OCI-LY7 (cell line): ENCODE measurements at regions not wholly inside any gene's neighbourhood (a gene's known extent, or its start where the extent isn't known, plus 50 kb on each side); places are given as distances from the start of the nearest gene placed in this dataset.

Experiments
- BruUV-seq: library from RNA; stranded (reverse); fragments of 400-500 nt; replicated peaks from 2 replicates; lab custom pipeline; 2021; lab: Mats Ljungman, UMichigan
- CTCF ChIA-PET: fragments of 300-600 bp; sonication (Branson Sonifier 250); formaldehyde crosslinking; loops from one replicate; lab custom pipeline; 2022; ENCODE audit warnings: antibody characterized with exemption; ENCODE audit not compliant: unreplicated experiment; lab: Charles Lee
- POLR2A ChIA-PET: fragments of 300-600 bp; sonication (Branson Sonifier 250); formaldehyde crosslinking; loops from one replicate; lab custom pipeline; 2022; ENCODE audit warnings: antibody characterized with exemption; lab: Charles Lee
- DNase-seq: peaks from one replicate; pipeline ENCODE4 v3.0.0-alpha.2; 2015; ENCODE audit warnings: low spot score
- H2AFZ ChIP-seq: fragments of 200-600 bp; sonication (generic), shearing (Covaris generic); 2 replicates; pipeline ENCODE4 v1.6.1; 2014; ENCODE audit warnings: mild to moderate bottlenecking, antibody characterized with exemption, low read length, moderate library complexity
- H3K27ac ChIP-seq: fragments of 200-600 bp; sonication (generic); 2 replicates; pipeline ENCODE4 v1.5.1; 2014; ENCODE audit warnings: mixed run types, low read depth, mild to moderate bottlenecking, moderate library complexity, low read length, inconsistent platforms; ENCODE audit not compliant: poor library complexity, severe bottlenecking
- H3K36me3 ChIP-seq: fragments of 200-600 bp; sonication (generic); 2 replicates; pipeline ENCODE4 v1.6.1; 2014; ENCODE audit warnings: mild to moderate bottlenecking, antibody characterized with exemption, low read length, moderate library complexity, mixed read lengths; ENCODE audit not compliant: insufficient read depth
- H3K4me1 ChIP-seq: fragments of 200-600 bp; sonication (generic); 2 replicates; pipeline ENCODE4 v1.5.1; 2014; ENCODE audit warnings: mild to moderate bottlenecking, low read length; ENCODE audit not compliant: insufficient read depth, poor library complexity, severe bottlenecking
- H3K4me2 ChIP-seq: fragments of 200-600 bp; sonication (generic); 2 replicates; pipeline ENCODE4 v1.6.1; 2014; ENCODE audit warnings: mild to moderate bottlenecking, low read length
- H3K4me3 ChIP-seq: fragments of 200-600 bp; sonication (generic); 2 replicates; pipeline ENCODE4 v1.5.1; 2014; ENCODE audit warnings: mild to moderate bottlenecking, low read depth, low read length; ENCODE audit not compliant: poor library complexity, severe bottlenecking
- H3K79me2 ChIP-seq: fragments of 200-600 bp; sonication (generic); 2 replicates; pipeline ENCODE4 v1.6.1; 2016; ENCODE audit warnings: low read depth, mild to moderate bottlenecking, low read length, moderate library complexity, mixed read lengths; ENCODE audit not compliant: insufficient read depth
- H3K9me2 ChIP-seq: fragments of 200-600 bp; sonication (generic); 2 replicates; pipeline ENCODE4 v1.6.1; 2016; ENCODE audit warnings: mild to moderate bottlenecking, low read length, mixed read lengths; ENCODE audit not compliant: insufficient read depth
- H3K9me3 ChIP-seq: fragments of 200-600 bp; sonication (generic); 2 replicates; pipeline ENCODE4 v1.6.1; 2014; ENCODE audit warnings: mild to moderate bottlenecking, mixed run types, low read length, mixed read lengths
- H4K20me1 ChIP-seq: fragments of 200-600 bp; sonication (generic); 2 replicates; pipeline ENCODE4 v1.6.1; 2014; ENCODE audit warnings: mild to moderate bottlenecking, antibody characterized with exemption, low read length, moderate library complexity, mixed read lengths; ENCODE audit not compliant: insufficient read depth
- EZH2phosphoT487 ChIP-seq: fragments of 200-600 bp; sonication (generic); IDR thresholded peaks from 2 replicates; pipeline ENCODE4 v1.6.1; 2018; ENCODE audit warnings: low read depth, borderline replicate concordance, mild to moderate bottlenecking, mixed run types, antibody characterized with exemption, low read length, moderate library complexity, mixed read lengths
- intact Hi-C: fragments of 100-400 bp; cut with micrococcal nuclease; formaldehyde crosslinking; loops from one replicate; pipeline ENCODE4 v1.10.0; 2022; ENCODE audit not compliant: unreplicated experiment
- TF ChIP-seq, protein P1 (sequence below): fragments of 200-600 bp; sonication (generic); conservative IDR thresholded peaks from 2 replicates; pipeline ENCODE4 v1.5.1; 2014; ENCODE audit warnings: mild to moderate bottlenecking, antibody characterized with exemption, low read length, moderate library complexity, mixed read lengths

DNA sequence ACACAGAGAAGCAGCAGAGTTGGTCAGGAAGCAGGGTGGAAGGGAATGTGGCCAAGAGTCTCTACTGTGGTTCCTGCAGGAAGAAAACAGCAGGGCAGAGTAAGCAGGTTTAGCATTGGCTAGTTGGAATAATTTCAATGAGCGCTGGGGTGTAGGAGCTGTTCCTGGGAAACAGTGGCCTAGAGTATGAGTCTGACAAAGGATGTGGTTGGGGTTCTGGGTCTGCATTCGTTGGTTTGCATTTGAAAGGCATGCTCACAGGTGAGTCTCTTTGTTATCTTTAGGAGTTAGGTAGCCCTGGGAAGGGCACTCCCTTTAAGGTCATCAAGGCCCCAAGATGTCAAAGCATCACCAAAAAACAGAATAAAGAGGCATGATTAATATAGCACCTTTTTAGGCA lies 911.6 kb upstream of the SLC35B3 start:
- no peak overlapping the region for H3K4me2 ChIP-seq
- H3K4me1 ChIP-seq: no peaks in the 10 kb centered on the region
- no peaks in the 10 kb centered on the region for H3K9me2 ChIP-seq
- no peaks in the 10 kb centered on the region for H3K36me3 ChIP-seq
- TF ChIP-seq, protein P1, sequence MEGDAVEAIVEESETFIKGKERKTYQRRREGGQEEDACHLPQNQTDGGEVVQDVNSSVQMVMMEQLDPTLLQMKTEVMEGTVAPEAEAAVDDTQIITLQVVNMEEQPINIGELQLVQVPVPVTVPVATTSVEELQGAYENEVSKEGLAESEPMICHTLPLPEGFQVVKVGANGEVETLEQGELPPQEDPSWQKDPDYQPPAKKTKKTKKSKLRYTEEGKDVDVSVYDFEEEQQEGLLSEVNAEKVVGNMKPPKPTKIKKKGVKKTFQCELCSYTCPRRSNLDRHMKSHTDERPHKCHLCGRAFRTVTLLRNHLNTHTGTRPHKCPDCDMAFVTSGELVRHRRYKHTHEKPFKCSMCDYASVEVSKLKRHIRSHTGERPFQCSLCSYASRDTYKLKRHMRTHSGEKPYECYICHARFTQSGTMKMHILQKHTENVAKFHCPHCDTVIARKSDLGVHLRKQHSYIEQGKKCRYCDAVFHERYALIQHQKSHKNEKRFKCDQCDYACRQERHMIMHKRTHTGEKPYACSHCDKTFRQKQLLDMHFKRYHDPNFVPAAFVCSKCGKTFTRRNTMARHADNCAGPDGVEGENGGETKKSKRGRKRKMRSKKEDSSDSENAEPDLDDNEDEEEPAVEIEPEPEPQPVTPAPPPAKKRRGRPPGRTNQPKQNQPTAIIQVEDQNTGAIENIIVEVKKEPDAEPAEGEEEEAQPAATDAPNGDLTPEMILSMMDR: no peak
- TF ChIP-seq EZH2phosphoT487: no peak
- H3K79me2 ChIP-seq: no peaks in the 10 kb centered on the region
- no peak overlapping the region for H3K27ac ChIP-seq
- DNase-seq: no peak
- no peak overlapping the region for H2AFZ ChIP-seq
- no peak overlapping the region for H3K4me3 ChIP-seq
- no peaks in the 10 kb centered on the region for H3K9me3 ChIP-seq
- POLR2A ChIA-PET: no interaction called here
- H4K20me1 ChIP-seq: no peaks in the 10 kb centered on the region
- intact Hi-C loops: no loop called here
- CTCF ChIA-PET: no interaction called here
- no TSS peak for BruUV-seq

DNA sequence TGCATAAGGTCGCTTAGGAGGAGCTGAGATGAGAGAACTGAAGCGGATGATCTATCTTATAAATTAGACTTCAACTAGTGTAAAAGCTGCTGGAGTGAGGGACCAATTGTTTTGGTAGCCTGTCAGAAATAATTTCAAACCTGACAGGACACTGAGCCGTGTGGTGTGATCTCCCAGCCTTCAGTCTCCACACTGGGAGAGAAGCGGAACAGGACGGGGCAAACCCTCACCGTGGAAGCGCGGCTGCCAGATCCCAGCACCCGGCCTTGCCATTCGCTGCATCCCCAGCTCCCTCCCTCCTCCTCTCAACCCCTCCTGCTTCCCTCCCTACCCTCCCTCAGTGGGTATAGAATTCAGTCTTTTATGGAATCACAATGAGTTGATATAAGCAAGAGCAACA lies 900.1 kb upstream of the SLC35B3 start:
- Histone ChIP-seq H3K4me3 (no peak overlapping the region), H3K9me2 (no peaks in the 10 kb centered on the region), H4K20me1 (no peaks in the 10 kb centered on the region), H3K79me2 (no peaks in the 10 kb centered on the region), H3K4me1 (no peaks in the 10 kb centered on the region), H3K27ac (no peak overlapping the region), H3K36me3 (no peaks in the 10 kb centered on the region), H3K4me2 (no peak overlapping the region), H2AFZ (no peak overlapping the region), H3K9me3 (no peaks in the 10 kb centered on the region)
- ChIA-PET CTCF (no interaction called here), POLR2A (interaction anchor here (0.7 kb wide), 1 partner anchor 59 kb away, joined by 4 read pairs; no protein-coding TSS in a partner anchor)
- intact Hi-C loops: no loop called here
- no TSS peak for BruUV-seq
- TF ChIP-seq EZH2phosphoT487: no peak
- TF ChIP-seq, protein P1: no peak
- no peak for DNase-seq

DNA sequence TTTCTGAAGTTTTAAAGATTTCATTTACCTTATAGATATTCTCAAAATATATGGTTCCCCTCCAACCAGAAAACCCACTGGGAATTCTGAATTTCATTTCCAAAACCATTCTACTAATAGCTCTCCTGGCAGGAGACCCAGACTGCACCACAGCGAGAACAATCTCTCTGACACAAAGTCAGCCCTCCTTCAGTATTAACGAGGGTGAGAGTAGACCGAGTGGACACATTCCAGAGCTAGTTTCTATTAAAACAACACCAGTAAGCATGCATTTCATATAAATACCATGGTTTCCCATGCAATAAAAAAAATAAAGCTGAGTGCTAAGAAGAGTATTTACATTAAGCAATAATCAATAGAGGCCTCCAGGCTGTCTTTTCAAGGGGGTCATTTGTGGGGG lies 899.6 kb upstream of the SLC35B3 start:
- POLR2A ChIA-PET: interaction anchor here (0.7 kb wide), 1 partner anchor 105 kb away, joined by 3 read pairs; no protein-coding TSS in a partner anchor
- Histone ChIP-seq H3K4me3 (no peak overlapping the region), H3K27ac (no peak overlapping the region), H3K4me1 (no peaks in the 10 kb centered on the region), H3K9me3 (no peaks in the 10 kb centered on the region), H2AFZ (no peak overlapping the region), H4K20me1 (no peaks in the 10 kb centered on the region), H3K4me2 (no peak overlapping the region), H3K36me3 (no peaks in the 10 kb centered on the region), H3K79me2 (no peaks in the 10 kb centered on the region), H3K9me2 (no peaks in the 10 kb centered on the region)
- intact Hi-C loops: no loop called here
- no peak for TF ChIP-seq EZH2phosphoT487
- TF ChIP-seq, protein P1: no peak
- CTCF ChIA-PET: no interaction called here
- BruUV-seq: no TSS peak
- DNase-seq: no peak
